GM04503 (cell line): ENCODE measurements at regions not wholly inside any gene's neighbourhood (a gene's known extent, or its start where the extent isn't known, plus 50 kb on each side); places are given as distances from the start of the nearest gene placed in this dataset.
"Not testable (repeated sequence)": the region's sequence is repeated elsewhere in the genome, so short reads cannot be mapped to it uniquely, and the experiment has no call there.

Experiments
- DNase-seq: peaks from one replicate; pipeline ENCODE4 v3.0.0-alpha.2; 2012; ENCODE audit warnings: low read depth

DNA sequence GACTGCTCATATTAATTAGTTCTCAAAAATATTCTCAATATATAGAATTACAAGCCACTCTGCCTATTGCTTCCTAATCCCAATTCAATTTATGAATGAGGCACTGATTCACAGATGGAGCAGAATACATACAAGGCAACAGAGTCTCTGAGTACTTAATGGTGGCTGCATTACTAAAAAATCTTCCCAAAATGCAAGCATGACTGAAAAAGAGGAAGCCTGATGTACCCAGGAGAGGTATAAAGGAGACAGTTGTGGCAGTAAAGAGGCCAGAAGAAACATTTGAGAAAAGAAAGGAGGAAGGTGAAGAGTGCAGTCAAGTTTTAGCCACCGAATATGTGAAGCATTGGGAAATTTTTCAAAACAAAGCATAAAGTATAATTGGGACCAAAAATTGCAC is 163.2 kb upstream of the INTU start:
- no peak for DNase-seq

DNA sequence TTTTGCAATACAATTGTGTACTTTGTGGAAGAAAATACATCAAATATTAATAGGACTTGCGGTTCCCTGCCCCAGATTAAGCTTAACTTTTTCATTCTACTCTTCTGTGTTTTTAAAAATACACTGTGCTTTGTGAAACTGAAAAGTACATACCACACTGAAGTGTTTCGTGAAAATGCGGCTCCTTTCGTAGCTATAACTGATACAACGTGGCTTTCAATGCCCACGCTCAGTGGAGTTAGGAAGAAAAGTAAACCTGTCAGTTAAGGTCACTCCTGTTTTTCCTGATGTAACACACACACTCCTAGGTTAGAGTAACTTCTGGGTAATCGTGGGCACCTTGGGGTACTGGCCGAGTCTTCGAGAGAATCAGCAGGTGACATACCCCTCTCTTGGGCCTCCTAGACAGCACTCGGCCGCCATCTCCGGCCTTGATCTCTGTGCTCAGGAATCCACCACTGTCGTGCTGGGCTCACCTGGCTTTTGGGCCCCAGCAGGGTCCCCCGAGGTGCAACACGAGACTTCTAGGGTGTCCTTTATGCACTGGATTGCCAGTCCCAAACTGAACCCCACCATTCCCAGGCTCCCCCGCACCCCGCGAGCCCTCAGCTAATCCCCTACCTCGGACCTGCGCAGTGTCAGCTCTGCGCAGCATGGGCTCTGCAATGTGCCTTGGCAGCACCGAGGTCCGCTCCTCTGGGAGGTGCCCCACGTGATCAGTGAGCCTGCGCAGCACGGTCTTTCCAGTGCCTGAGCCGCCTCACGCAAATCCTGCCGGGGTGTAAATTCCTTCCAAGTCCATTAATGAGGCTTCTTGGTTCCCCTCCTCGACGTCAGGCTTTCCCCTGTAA is 162.6 kb upstream of the INTU start:
- no peak for DNase-seq

GRCh38 chr4:127478271-127478670 is 154.5 kb upstream of the INTU start:
- DNase-seq, result not testable (repeated sequence)

DNA sequence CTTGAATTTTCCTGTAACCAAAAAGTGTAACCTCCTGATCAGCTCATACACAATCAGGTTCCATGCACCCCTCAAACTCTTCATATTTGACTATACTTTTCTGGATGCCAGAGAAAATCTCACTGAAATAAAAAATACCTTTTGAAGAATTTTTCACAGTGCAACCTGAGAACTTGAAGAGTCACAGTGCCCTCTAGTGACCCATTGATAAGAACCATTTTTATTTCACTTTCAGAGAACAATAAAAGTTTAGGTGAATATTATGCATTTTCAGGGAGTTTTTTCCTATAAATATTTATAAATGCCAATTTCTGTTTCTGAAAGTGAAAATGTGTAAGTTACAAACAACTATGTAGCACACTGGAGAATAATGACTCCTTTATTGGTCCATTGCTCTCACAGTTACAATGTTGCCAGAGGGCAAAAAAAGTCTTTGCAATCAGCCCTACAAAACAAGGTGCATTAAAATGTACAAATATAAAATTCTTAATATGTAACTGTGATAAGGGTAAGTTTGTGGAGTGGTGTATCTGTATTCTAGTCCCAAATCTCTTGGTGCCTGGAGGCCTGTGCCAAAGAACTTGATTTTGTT is 153.6 kb upstream of the INTU start:
- no peak for DNase-seq

DNA sequence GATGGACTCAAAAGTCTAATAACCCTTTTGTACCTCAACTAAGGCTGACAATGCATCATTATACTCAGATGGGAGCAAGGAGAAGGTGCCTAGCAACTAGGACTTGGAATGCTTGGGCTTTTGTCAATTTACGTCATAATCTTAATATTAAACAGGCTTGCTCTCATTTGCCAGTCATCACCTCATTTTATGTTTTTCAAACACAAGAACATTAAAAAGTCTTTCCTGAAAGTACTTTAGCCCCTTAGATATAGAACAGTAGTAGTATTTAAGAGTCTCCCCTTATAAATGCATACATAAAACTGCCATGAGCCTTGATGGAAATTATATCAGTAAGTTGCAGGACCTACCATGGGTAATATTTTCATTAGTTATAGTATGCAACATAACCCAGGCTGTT is 150.7 kb upstream of the INTU start:
- DNase-seq, result no peak

- DNase-seq, result no peak
Observed at GRCh38 chr4:127484117-127484516, 148.6 kb upstream of the INTU start.

DNA sequence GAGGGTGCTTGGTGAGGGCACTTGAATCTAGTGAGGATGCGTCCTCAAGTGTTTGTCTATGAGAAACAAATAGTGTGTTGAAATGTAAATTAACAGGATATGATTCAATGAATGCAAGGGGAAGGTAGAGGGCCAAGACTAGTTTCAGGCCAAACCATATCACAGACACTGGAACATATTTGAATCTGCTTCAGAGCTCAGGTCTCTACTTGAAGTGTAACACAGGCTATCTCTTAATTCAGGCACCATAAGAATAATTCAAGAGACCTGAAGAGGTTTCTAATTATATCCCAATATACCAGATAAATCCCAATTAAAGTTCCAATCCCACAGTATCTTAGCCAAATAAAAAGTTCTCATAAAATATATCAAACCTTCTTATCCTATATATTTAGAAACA is 146.5 kb upstream of the INTU start:
- DNase-seq, result no peak

DNA sequence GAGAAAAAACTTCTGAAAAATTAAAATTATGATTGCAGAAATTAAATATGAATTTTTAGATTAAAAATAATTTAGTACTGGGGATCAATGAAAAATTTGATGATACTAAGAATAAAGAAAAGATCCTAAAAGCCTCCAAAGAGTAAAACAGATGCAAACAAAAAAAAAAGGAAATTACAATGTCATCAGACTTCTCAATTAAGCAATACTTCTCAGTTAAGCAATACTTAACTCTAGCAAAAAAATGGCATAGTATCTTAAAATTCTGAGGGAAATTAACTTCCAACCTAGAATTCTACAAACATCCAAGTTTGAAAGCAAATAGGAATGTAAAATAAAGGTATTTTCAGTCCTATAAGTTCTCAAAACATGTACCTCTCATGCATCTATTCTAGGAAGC is 141.2 kb upstream of the INTU start:
- no peak for DNase-seq

GRCh38 chr4:127496875-127497274 is 135.9 kb upstream of the INTU start:
- not testable (repeated sequence) for DNase-seq

- no peak for DNase-seq
Observed at GRCh38 chr4:127498366-127498765, 134.4 kb upstream of the INTU start.

GRCh38 chr4:127500242-127500641 is 132.5 kb upstream of the INTU start:
- DNase-seq, result no peak

DNA sequence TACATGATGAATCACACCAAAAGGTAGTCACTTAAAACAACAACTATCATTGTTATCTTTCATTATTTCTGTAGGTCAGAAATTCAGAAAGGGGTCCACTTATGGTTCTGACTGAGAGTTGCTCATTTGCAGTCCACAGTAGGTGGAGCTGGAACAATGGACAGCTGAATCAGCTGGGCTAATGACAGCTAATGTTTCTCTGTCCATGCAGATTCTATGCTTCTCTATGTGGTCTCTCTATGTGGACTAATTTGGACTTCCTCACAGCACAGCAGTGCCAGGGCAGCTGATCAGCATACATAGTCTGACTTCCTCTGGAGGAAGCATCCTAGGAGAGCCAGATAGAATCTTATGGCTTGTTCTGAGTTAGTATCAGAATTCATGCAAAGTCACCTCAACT is 131.7 kb upstream of the INTU start:
- DNase-seq, result no peak

- no peak for DNase-seq
Observed at GRCh38 chr4:127503111-127503510, 129.6 kb upstream of the INTU start.

DNA sequence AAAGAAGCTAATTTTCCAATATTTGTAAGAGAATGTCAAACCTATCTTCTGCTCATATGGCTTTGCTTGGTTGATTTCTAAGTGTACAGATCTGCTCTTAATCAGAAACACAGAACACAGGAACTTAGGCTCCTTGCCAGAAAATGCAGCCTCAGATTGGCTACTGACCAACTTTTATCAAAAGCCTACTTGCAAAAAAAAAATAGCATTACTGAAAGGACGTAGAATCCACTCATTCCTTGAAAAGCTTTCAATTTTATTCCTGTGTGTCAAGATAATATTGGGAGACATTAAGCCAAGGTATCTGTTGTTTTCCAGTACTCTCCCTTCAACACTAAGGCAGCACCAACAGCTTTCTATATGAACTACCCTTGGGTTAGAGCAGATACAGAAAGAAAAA is 127.6 kb upstream of the INTU start:
- DNase-seq, result peak; percentile 3

- no peak for DNase-seq
Observed at GRCh38 chr4:127506283-127506682, 126.5 kb upstream of the INTU start.

DNA sequence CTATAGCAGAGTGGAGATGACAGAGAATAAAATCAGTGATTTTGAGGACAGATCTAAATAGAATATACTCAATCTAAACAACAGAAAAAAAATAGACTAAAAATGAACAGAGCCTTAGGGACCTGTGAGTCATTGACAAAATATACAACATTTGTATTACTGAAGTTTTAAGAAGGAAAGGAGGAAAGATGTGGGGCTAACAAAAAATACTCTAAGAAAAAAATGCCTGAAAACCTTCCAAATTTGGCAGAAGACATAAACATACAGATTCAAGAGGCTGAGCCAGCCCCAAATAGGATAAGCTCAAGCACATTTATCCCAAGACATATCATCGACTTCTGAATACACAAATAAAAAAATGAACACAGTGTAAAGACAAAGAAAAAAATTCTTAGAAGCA is 123.6 kb upstream of the INTU start:
- DNase-seq, result no peak

DNA sequence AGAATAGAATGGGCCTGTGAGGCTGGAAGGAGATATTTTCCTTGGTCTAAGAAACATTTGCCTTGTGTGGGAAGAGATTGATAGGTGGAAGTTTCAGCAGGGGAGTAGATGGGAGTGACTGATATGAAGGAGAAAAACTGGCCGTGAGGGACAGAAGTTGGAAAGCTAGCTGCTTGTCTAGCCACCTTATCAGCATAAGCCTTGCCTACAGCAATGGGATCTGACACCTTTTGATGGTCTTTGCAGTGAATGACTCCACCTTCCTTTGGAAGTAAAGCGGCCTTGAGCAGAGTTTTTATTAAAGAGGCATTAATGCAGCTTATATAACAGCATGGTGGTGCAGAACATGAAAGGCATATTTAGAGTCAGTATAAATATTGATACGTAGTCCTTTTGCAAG is 120.1 kb upstream of the INTU start:
- DNase-seq, result not testable (repeated sequence)

DNA sequence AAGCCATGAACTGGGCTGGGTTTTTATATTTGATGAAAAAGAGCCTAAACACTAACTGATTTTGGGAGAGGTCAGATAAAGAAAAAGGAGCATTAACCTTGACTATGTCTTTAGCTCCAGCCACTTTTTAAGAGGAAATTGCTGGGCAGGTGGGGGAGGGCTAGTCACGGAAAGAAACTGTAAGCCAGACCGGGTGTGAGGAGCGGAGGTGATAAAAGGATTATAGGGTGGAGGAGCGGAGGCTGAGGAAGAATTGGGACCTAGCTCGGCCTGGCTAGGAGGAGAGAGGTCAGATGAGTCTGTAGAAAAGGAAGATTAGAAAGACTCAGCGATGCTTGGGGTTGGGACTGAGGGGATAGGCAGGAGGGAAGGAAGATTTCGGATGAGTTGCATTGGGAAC is 117.5 kb upstream of the INTU start:
- not testable (repeated sequence) for DNase-seq

GRCh38 chr4:127518046-127518445 is 114.7 kb upstream of the INTU start:
- no peak for DNase-seq

DNA sequence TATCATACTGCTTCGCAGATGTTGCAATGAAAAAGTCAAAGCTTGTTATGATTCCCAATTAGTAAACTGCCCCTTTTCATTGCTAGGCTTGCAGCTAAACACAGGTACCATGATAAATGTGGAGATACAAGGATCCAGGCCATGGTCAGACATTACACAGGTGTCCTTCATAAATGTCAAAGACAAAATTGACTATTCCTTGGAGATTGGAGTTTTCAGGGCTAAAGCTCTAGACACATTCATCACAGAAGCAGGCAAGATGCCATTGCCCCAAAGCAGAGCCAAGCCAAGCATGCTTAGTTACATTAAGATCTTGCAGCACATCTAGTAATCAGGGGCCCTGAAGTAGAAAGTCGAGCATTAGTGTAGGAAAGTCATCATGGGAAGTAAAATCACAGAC is 111.3 kb upstream of the INTU start:
- DNase-seq, result no peak

GRCh38 chr4:127523369-127523768 is 109.4 kb upstream of the INTU start:
- no peak for DNase-seq

DNA sequence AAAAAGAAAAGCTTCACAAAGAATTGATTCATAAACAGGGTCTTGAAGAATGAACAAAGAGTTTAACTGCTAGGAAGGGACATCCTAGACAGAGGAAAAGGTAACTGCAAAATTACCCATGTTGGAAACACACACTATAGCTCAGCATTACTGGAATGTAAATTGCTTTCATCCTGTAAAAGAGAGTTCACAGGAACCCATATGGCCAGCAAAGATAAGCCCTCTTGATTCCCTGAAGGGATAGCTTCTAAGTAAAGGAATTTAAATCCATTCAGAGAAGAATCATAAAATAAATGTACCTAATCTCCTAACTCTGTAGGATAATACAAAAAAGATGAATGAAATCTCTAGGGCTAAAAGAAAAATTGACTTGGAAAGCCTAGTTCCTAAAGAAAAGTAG is 107.1 kb upstream of the INTU start:
- DNase-seq, result no peak

DNA sequence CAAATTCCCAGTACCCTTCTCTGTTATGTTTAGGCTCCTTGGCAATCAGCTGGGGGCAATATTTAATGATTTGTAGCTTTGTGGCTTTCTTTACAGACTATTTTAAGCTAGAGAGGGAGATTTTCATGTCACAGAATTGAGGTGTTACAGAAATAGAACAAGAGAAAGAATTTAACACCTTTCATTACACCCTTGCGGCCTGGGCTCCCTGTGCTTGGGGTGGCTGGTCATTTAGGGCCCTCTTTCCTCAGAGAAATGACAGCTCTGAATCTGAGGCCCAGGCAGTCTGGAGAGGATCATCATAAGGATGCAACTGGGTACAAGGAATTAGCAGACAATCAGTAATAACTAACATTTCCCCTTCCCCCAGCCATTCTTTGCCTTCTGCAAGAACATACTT is 104.5 kb upstream of the INTU start:
- DNase-seq, result no peak

GRCh38 chr4:127529879-127530278 is 102.9 kb upstream of the INTU start:
- DNase-seq, result not testable (repeated sequence)
